ENCODE measurements at regions not wholly inside any gene's neighbourhood (a gene's known extent, or its start where the extent isn't known, plus 50 kb on each side); places are given as distances from the start of the nearest gene placed in this dataset.

GRCh38 chr13:50460358-50460757 is 383.1 kb downstream of the DLEU7 start:
- Histone ChIP-seq H3F3A (ENCODE audit: insufficient read depth, low read length) (no peaks in the 10 kb centered on the region), H3K27me3 (ENCODE audit: insufficient read depth, low read length) (no peaks in the 10 kb centered on the region), H3K4me1 (ENCODE audit: insufficient read depth, low read length, severe bottlenecking) (peaks cover 6% of the 10 kb centered on the region), H3K4me3 (ENCODE audit: low read depth, low read length, poor library complexity, severe bottlenecking) (no peak overlapping the region), H3K9me3 (ENCODE audit: low read length) (no peaks in the 10 kb centered on the region), H2AFZ (ENCODE audit: low read length) (no peak overlapping the region), H3K79me2 (ENCODE audit: insufficient read depth, low read length) (no peaks in the 10 kb centered on the region), H3K9ac (ENCODE audit: low read length) (no peak overlapping the region), H3K36me3 (ENCODE audit: insufficient read depth, low read length) (no peaks in the 10 kb centered on the region), H4K20me1 (ENCODE audit: insufficient read depth, low read length) (no peaks in the 10 kb centered on the region), H3K9me2 (ENCODE audit: low read depth, low read length) (no peaks in the 10 kb centered on the region), H3K4me2 (ENCODE audit: low read length) (no peak overlapping the region), H3K27ac (ENCODE audit: low read depth, low read length, poor library complexity, severe bottlenecking) (no peak overlapping the region)
- TF ChIP-seq EZH2 (IDR thresholded peaks at IDR 0.05; ENCODE audit: borderline replicate concordance, low read length) (no peak), CTCF (IDR thresholded peaks at IDR 0.05; ENCODE audit: low read length) (no peak)

- Histone ChIP-seq H3K27me3 (ENCODE audit: insufficient read depth, low read length) (no peaks in the 10 kb centered on the region), H2AFZ (ENCODE audit: low read length) (no peak overlapping the region), H3K9me3 (ENCODE audit: low read length) (no peaks in the 10 kb centered on the region), H3K27ac (ENCODE audit: low read depth, low read length, poor library complexity, severe bottlenecking) (no peak overlapping the region), H3K4me1 (ENCODE audit: insufficient read depth, low read length, severe bottlenecking) (peaks cover 5% of the 10 kb centered on the region), H3K9ac (ENCODE audit: low read length) (no peak overlapping the region), H3F3A (ENCODE audit: insufficient read depth, low read length) (no peaks in the 10 kb centered on the region), H3K9me2 (ENCODE audit: low read depth, low read length) (no peaks in the 10 kb centered on the region), H3K79me2 (ENCODE audit: insufficient read depth, low read length) (no peaks in the 10 kb centered on the region), H4K20me1 (ENCODE audit: insufficient read depth, low read length) (no peaks in the 10 kb centered on the region), H3K4me3 (ENCODE audit: low read depth, low read length, poor library complexity, severe bottlenecking) (no peak overlapping the region), H3K36me3 (ENCODE audit: insufficient read depth, low read length) (no peaks in the 10 kb centered on the region), H3K4me2 (ENCODE audit: low read length) (no peak overlapping the region)
- no peak for TF ChIP-seq CTCF (IDR thresholded peaks at IDR 0.05; ENCODE audit: low read length)
- no peak for TF ChIP-seq EZH2 (IDR thresholded peaks at IDR 0.05; ENCODE audit: borderline replicate concordance, low read length)
Measured at GRCh38 chr13:50461189-50461588, 382.3 kb downstream of the DLEU7 start.

GRCh38 chr13:50463719-50464118 is 379.8 kb downstream of the DLEU7 start:
- Histone ChIP-seq H3K9me3 (ENCODE audit: low read length) (no peaks in the 10 kb centered on the region), H3K4me1 (ENCODE audit: insufficient read depth, low read length, severe bottlenecking) (no peaks in the 10 kb centered on the region), H3F3A (ENCODE audit: insufficient read depth, low read length) (no peaks in the 10 kb centered on the region), H3K36me3 (ENCODE audit: insufficient read depth, low read length) (no peaks in the 10 kb centered on the region), H2AFZ (ENCODE audit: low read length) (no peak overlapping the region), H3K9me2 (ENCODE audit: low read depth, low read length) (no peaks in the 10 kb centered on the region), H3K27ac (ENCODE audit: low read depth, low read length, poor library complexity, severe bottlenecking) (no peak overlapping the region), H3K4me3 (ENCODE audit: low read depth, low read length, poor library complexity, severe bottlenecking) (no peak overlapping the region), H3K4me2 (ENCODE audit: low read length) (no peak overlapping the region), H3K9ac (ENCODE audit: low read length) (no peak overlapping the region), H3K79me2 (ENCODE audit: insufficient read depth, low read length) (no peaks in the 10 kb centered on the region), H3K27me3 (ENCODE audit: insufficient read depth, low read length) (no peaks in the 10 kb centered on the region), H4K20me1 (ENCODE audit: insufficient read depth, low read length) (no peaks in the 10 kb centered on the region)
- TF ChIP-seq EZH2 (IDR thresholded peaks at IDR 0.05; ENCODE audit: borderline replicate concordance, low read length) (no peak), CTCF (IDR thresholded peaks at IDR 0.05; ENCODE audit: low read length) (no peak)

Data from OCI-LY1 (cell line).